IgD-negative memory B cell (primary cell): ENCODE measurements at regions not wholly inside any gene's neighbourhood (a gene's known extent, or its start where the extent isn't known, plus 50 kb on each side); places are given as distances from the start of the nearest gene placed in this dataset.
A peak's percentile ranks its signal among the peaks of the same experiment; 100 is the strongest.

ENCODE experiments used
- H3K27ac Mint-ChIP-seq, 3 donors: one replicate each; pipeline ENCODE4 v1.8.0; 2020 to 2022; ENCODE audit warnings: mild to moderate bottlenecking in 3 of 3, mixed read lengths in 3 of 3, moderate library complexity in 1 of 3
- H3K27me3 Mint-ChIP-seq: one replicate; pipeline ENCODE4 v1.8.0; 2021; ENCODE audit warnings: mixed read lengths
- H3K36me3 Mint-ChIP-seq: one replicate; pipeline ENCODE4 v1.8.0; 2020; ENCODE audit warnings: mild to moderate bottlenecking, mixed read lengths
- H3K4me1 Mint-ChIP-seq, 3 donors: one replicate each; pipeline ENCODE4 v1.8.0; 2020 to 2022; ENCODE audit warnings: mixed read lengths in 3 of 3, mild to moderate bottlenecking in 1 of 3
- H3K4me3 Mint-ChIP-seq, 4 donors: one replicate each; pipeline ENCODE4 v1.8.0; 2020 to 2022; ENCODE audit warnings: mild to moderate bottlenecking in 4 of 4, mixed read lengths in 4 of 4, moderate library complexity in 3 of 4
- H3K9me3 Mint-ChIP-seq, 3 donors: one replicate each; pipeline ENCODE4 v1.8.0; 2020 to 2021; ENCODE audit warnings: mixed read lengths in 3 of 3, mild to moderate bottlenecking in 1 of 3

GRCh38 chr13:59210543-59210942, 953.2 kb downstream of the DIAPH3 start:
- Mint-ChIP-seq H3K4me3 (no peak overlapping the region), H3K27ac (no peak overlapping the region), H3K9me3 (peaks cover 0 to 4% (median 0%) of the 10 kb centered on the region in 3 donors), H3K27me3 (no peaks in the 10 kb centered on the region), H3K36me3 (no peaks in the 10 kb centered on the region), H3K4me1 (no peaks in the 10 kb centered on the region)

- H3K27me3 Mint-ChIP-seq: no peaks in the 10 kb centered on the region
- H3K4me1 Mint-ChIP-seq: peaks cover 0 to 1% (median 0%) of the 10 kb centered on the region in 3 donors
- no peaks in the 10 kb centered on the region for H3K36me3 Mint-ChIP-seq
- peak overlapping the region in 1 of 3 donors; percentile 69 for H3K27ac Mint-ChIP-seq
- H3K9me3 Mint-ChIP-seq: peaks cover 0 to 5% (median 0%) of the 10 kb centered on the region in 3 donors
- H3K4me3 Mint-ChIP-seq: no peak overlapping the region
These were observed 952.1 kb downstream of the DIAPH3 start for GRCh38 chr13:59211606-59212005.

GRCh38 chr13:59229401-59229800, 934.3 kb downstream of the DIAPH3 start:
- Mint-ChIP-seq H3K4me1 (no peaks in the 10 kb centered on the region), H3K36me3 (no peaks in the 10 kb centered on the region), H3K9me3 (peaks cover 0 to 9% (median 4%) of the 10 kb centered on the region in 3 donors), H3K27ac (no peak overlapping the region), H3K27me3 (no peaks in the 10 kb centered on the region), H3K4me3 (no peak overlapping the region)

GRCh38 chr13:59229861-59230260, 933.9 kb downstream of the DIAPH3 start:
- Mint-ChIP-seq H3K36me3 (no peaks in the 10 kb centered on the region), H3K27me3 (no peaks in the 10 kb centered on the region), H3K9me3 (peaks cover 0 to 9% (median 4%) of the 10 kb centered on the region in 3 donors), H3K4me3 (no peak overlapping the region), H3K27ac (no peak overlapping the region), H3K4me1 (no peaks in the 10 kb centered on the region)

GRCh38 chr13:59230484-59231264, 933.1 kb downstream of the DIAPH3 start:
- H3K36me3 Mint-ChIP-seq: no peaks in the 10 kb centered on the region
- H3K27ac Mint-ChIP-seq: no peak overlapping the region
- H3K9me3 Mint-ChIP-seq: peaks cover 0 to 6% (median 4%) of the 10 kb centered on the region in 3 donors
- H3K4me1 Mint-ChIP-seq: no peaks in the 10 kb centered on the region
- H3K27me3 Mint-ChIP-seq: no peaks in the 10 kb centered on the region
- no peak overlapping the region for H3K4me3 Mint-ChIP-seq

GRCh38 chr13:59236309-59236919, 927.3 kb downstream of the DIAPH3 start:
- no peak overlapping the region for H3K4me3 Mint-ChIP-seq
- H3K36me3 Mint-ChIP-seq: no peaks in the 10 kb centered on the region
- no peaks in the 10 kb centered on the region for H3K4me1 Mint-ChIP-seq
- H3K27ac Mint-ChIP-seq: no peak overlapping the region
- peaks cover 0 to under 1% (median 0%) of the 10 kb centered on the region in 3 donors for H3K9me3 Mint-ChIP-seq
- no peaks in the 10 kb centered on the region for H3K27me3 Mint-ChIP-seq

GRCh38 chr13:59236944-59237343, 926.8 kb downstream of the DIAPH3 start:
- H3K27me3 Mint-ChIP-seq: no peaks in the 10 kb centered on the region
- H3K27ac Mint-ChIP-seq: no peak overlapping the region
- no peak overlapping the region for H3K4me3 Mint-ChIP-seq
- no peaks in the 10 kb centered on the region for H3K9me3 Mint-ChIP-seq
- no peaks in the 10 kb centered on the region for H3K36me3 Mint-ChIP-seq
- no peaks in the 10 kb centered on the region for H3K4me1 Mint-ChIP-seq

GRCh38 chr13:59247171-59247570, 916.6 kb downstream of the DIAPH3 start:
- H3K9me3 Mint-ChIP-seq: no peaks in the 10 kb centered on the region
- H3K4me1 Mint-ChIP-seq: no peaks in the 10 kb centered on the region
- no peak overlapping the region for H3K27ac Mint-ChIP-seq
- H3K27me3 Mint-ChIP-seq: no peaks in the 10 kb centered on the region
- H3K36me3 Mint-ChIP-seq: no peaks in the 10 kb centered on the region
- no peak overlapping the region for H3K4me3 Mint-ChIP-seq

- H3K27me3 Mint-ChIP-seq: no peaks in the 10 kb centered on the region
- no peak overlapping the region for H3K27ac Mint-ChIP-seq
- peaks cover 3 to 7% (median 4%) of the 10 kb centered on the region in 3 donors for H3K9me3 Mint-ChIP-seq
- no peak overlapping the region for H3K4me3 Mint-ChIP-seq
- no peaks in the 10 kb centered on the region for H3K36me3 Mint-ChIP-seq
- H3K4me1 Mint-ChIP-seq: peaks cover 0 to 3% (median 0%) of the 10 kb centered on the region in 3 donors
These were observed 913.2 kb downstream of the DIAPH3 start for GRCh38 chr13:59250336-59251189.

- Mint-ChIP-seq H3K9me3 (peaks cover 0 to 10% (median 2%) of the 10 kb centered on the region in 3 donors), H3K4me1 (peaks cover 0 to 3% (median 0%) of the 10 kb centered on the region in 3 donors), H3K27me3 (no peaks in the 10 kb centered on the region), H3K4me3 (no peak overlapping the region), H3K36me3 (no peaks in the 10 kb centered on the region), H3K27ac (peak overlapping the region in 1 of 3 donors; percentile 54)
These were observed 904.3 kb downstream of the DIAPH3 start for GRCh38 chr13:59259165-59260000.

- no peaks in the 10 kb centered on the region for H3K36me3 Mint-ChIP-seq
- H3K9me3 Mint-ChIP-seq: peaks cover 0 to 8% (median 3%) of the 10 kb centered on the region in 3 donors
- H3K4me3 Mint-ChIP-seq: no peak overlapping the region
- H3K4me1 Mint-ChIP-seq: no peaks in the 10 kb centered on the region
- no peaks in the 10 kb centered on the region for H3K27me3 Mint-ChIP-seq
- no peak overlapping the region for H3K27ac Mint-ChIP-seq
These were observed 901.7 kb downstream of the DIAPH3 start for GRCh38 chr13:59261928-59262488.

- H3K4me1 Mint-ChIP-seq: no peaks in the 10 kb centered on the region
- no peaks in the 10 kb centered on the region for H3K36me3 Mint-ChIP-seq
- H3K9me3 Mint-ChIP-seq: peaks cover 0 to 8% (median 3%) of the 10 kb centered on the region in 3 donors
- no peak overlapping the region for H3K4me3 Mint-ChIP-seq
- no peaks in the 10 kb centered on the region for H3K27me3 Mint-ChIP-seq
- no peak overlapping the region for H3K27ac Mint-ChIP-seq
These were observed 900.2 kb downstream of the DIAPH3 start for GRCh38 chr13:59263531-59263930.

- Mint-ChIP-seq H3K27me3 (no peaks in the 10 kb centered on the region), H3K27ac (no peak overlapping the region), H3K36me3 (no peaks in the 10 kb centered on the region), H3K4me3 (no peak overlapping the region), H3K4me1 (no peaks in the 10 kb centered on the region), H3K9me3 (peaks cover 0 to 8% (median 3%) of the 10 kb centered on the region in 3 donors)
These were observed 897.2 kb downstream of the DIAPH3 start for GRCh38 chr13:59266478-59267063.

GRCh38 chr13:59269476-59269875, 894.3 kb downstream of the DIAPH3 start:
- H3K27me3 Mint-ChIP-seq: no peaks in the 10 kb centered on the region
- no peak overlapping the region for H3K27ac Mint-ChIP-seq
- peaks cover 0 to 7% (median 3%) of the 10 kb centered on the region in 3 donors for H3K9me3 Mint-ChIP-seq
- no peak overlapping the region for H3K4me3 Mint-ChIP-seq
- peaks cover 4% of the 10 kb centered on the region for H3K36me3 Mint-ChIP-seq
- no peaks in the 10 kb centered on the region for H3K4me1 Mint-ChIP-seq
